ENCODE measurements at regions not wholly inside any gene's neighbourhood (a gene's known extent, or its start where the extent isn't known, plus 50 kb on each side); places are given as distances from the start of the nearest gene placed in this dataset.
A peak's percentile ranks its signal among the peaks of the same experiment; 100 is the strongest.
"Not testable (repeated sequence)": the region's sequence is repeated elsewhere in the genome, so short reads cannot be mapped to it uniquely, and the experiment has no call there.

GRCh38 chr21:22795644-22796043 is 1797.4 kb downstream of the NCAM2 start:
- no peak for DNase-seq

DNA sequence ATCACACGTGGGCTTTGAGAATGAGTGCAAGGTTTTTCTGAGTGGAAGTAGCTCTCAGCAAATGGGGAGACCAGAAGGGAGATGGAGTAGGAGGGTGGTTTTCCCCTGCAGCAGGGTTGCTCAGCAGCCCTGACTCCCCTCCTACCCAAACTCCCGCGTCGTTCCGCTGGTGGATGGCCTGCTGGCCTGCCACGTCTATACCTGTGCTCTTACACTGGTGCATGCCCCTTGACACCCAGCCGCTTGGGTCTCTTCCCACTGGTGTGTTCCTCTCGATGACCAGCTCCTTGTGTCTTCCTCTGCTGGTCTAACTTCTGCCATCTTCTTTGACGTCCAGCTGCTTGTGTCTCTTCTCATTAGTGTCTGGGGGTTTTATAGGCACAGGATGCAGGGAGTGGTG is 1797.9 kb downstream of the NCAM2 start:
- DNase-seq, result no peak

DNA sequence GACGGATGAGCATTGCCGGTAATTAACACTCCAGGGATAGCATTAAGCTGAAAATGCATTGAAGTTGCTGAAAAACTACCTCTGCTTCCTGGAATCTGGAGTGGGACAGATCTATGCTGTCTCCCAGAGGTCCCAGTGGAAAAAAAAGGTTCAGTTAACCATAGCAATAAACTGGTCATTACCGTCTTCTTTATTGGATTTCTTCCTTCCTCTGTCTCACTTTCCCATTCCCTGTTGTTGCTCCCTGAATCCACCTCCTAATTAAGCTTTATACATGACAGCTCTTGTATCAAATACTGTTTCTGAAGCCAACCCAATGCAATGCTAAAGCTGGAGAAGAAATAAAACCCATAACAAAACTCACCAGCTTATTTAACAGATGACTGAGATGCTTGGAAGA is 1805.9 kb downstream of the NCAM2 start:
- no peak for DNase-seq

DNA sequence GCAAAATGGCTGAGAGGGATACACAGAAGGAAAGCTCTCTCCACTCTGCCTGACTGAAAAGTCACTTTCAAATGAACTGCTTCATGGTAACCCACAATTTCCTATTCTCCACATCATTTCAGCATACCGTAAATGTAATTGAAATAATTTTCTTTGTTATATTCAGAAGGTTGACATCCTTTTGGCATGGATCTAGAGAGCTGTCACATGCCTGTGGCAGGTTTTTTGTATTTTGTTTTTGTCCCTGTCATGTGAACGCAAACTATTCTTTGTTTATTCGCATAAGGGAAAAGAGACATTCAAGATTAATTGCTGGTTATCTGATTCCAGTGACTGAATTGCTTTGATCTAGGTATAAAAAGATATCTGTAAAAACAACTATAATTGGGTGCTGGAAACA is 1808.1 kb downstream of the NCAM2 start:
- no peak for DNase-seq

GRCh38 chr21:22813201-22813600 is 1815.0 kb downstream of the NCAM2 start:
- DNase-seq, result no peak

DNA sequence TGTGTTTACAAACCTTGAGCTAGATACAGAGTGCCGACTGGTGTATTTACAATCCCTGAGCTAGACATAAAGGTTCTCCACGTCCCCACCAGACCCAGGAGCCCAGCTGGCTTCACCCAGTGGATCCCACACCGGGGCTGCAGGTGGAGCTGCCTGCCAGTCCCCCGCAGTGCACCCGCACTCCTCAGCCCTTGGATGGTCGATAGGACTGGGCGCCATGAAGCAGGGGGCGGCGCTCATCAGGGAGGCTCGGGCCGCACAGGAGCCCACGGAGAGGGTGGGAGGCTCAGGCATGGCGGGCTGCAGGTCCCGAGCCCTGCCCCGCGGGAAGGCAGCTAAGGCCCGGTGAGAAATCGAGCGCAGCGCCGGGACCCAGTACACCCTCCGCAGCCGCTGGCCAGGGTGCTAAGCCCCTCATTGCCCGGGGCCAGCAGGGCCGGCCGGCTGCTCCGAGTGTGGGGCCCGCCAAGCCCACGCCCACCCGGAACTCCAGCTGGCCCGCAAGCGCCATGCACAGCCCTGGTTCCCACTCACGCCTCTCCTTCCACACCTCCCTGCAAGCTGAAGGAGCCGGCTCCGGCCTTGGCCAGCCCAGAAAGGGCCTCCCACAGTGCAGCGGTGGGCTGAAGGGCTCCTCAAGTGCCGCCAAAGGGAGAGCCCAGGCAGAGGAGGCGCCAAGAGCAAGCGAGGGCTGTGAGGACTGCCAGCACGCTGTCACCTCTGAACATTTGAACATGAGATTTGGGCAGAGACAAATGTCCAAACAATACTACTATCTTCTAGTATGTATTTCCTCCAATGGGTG is 1820.7 kb downstream of the NCAM2 start:
- DNase-seq, result not testable (repeated sequence)

- no peak for DNase-seq
These were observed 1829.2 kb downstream of the NCAM2 start for GRCh38 chr21:22827422-22827821.

GRCh38 chr21:22842875-22843274 is 1844.7 kb downstream of the NCAM2 start:
- DNase-seq, result no peak

DNA sequence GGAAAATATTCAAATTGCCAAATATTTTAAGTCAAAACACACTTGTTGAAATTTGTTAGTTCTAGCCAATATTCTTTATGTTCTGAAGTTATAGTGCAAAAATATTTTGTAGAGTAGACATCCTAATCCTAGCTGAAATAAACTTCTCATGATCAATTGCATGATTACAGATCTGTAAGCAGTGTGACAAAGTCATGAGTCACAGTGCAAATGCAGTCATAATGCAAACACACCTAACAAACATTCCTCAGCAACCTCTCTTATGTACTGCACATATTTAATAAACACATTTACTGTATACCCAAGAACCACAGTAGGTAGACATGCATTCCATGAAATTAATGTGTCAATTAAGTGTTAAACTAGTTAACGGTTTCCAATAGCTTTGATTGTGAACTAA is 1857.4 kb downstream of the NCAM2 start:
- no peak for DNase-seq

DNA sequence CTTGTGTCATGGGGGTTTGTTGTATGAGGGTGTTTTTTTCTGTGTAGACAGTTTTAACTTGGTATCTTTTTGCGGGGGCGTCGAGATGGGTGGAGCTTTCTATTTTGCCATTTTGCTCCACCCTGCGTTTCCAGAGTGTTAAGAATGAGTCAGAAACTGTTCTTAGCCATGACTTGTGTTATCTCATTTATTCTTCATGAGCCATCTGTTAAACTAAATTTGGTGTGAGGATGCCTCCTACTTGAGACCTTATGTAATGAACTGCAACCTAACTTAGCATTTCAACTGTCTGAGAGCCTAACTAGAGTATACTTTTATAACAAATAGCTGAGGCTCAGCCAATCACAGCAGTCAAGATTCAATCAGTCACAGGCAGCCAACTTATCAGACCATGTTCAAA is 1873.5 kb downstream of the NCAM2 start:
- no peak for DNase-seq

DNA sequence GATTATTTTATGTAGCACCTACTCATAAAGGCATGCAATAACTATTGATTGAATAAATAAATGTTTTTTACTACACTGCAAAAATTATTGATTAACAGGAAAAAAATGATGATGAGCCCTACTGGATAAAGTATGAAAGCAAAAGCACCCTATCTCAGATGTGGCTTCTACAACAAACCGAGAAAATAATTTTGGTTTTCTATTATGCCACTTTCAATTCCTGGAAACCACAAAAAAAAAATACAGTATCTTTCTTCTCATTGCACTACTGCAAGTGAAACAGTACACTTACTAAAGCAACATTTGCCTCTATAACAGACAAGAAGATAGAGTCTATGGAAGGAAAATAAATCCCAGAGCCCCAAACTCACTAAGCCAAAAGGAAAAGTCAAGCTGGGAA is 1882.4 kb downstream of the NCAM2 start:
- DNase-seq, result no peak

DNA sequence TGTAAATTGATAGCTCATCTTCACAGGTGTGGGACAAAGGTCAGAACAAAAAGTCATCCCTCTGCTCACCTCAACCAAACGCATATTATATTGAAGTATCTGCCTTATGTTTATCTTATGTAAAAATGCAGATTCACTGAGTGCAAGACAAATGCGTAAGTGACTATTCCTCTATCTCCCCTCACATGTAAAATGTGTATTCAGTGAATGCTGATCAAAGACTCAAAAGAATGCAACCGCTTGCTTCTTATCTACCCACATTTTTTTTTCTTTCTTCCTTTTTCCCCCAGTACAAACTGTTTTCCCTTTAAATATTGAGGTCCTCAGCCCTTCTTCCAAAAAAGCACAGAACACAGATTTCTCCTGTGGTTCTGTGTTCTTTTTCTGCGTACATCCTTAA is 1882.9 kb downstream of the NCAM2 start:
- no peak for DNase-seq

- DNase-seq, result no peak
These were observed 1886.9 kb downstream of the NCAM2 start for GRCh38 chr21:22885079-22885478.

- no peak for DNase-seq
These were observed 1887.4 kb downstream of the NCAM2 start for GRCh38 chr21:22885614-22886013.

DNA sequence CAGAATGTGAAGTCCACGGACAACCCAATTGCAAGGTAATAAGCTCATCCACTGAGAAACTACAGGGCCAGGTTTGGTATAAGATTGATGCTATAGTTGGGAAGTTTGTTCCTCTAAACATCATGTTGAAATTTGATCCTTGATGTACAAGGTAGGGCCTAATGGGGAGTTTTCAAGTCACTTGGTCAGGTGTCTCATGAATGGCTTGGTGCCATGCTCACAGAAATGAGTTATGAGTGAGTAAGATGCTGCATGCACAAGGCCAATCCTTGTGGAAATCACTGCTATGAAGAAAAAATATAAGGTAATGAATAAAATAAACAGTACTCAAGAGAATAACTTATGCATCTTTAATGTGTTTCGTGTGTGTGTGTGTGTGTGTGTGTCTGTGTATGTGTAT is 1891.2 kb downstream of the NCAM2 start:
- no peak for DNase-seq

- DNase-seq, result no peak
These were observed 1892.4 kb downstream of the NCAM2 start for GRCh38 chr21:22890656-22891055.

DNA sequence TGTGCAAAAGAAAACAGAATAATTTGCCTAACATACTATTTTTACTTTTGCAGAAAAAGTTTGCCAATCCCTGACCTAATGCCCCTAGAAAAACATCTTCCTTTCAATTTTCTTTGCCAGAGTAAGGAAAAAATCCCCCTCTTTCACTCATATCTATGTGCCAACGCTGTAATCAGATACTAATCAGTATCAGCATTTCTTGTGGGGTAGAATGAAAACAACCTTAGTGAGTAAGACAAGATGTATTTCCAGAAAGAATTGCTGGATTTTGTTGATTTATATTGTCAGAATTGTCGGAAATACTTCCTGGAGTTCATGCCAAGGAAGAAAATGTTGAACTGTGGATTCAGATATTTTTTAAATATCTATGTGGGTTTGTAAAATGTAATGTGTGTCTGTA is 1893.8 kb downstream of the NCAM2 start:
- DNase-seq, result no peak

- DNase-seq, result no peak
These were observed 1894.5 kb downstream of the NCAM2 start for GRCh38 chr21:22892740-22893139.

DNA sequence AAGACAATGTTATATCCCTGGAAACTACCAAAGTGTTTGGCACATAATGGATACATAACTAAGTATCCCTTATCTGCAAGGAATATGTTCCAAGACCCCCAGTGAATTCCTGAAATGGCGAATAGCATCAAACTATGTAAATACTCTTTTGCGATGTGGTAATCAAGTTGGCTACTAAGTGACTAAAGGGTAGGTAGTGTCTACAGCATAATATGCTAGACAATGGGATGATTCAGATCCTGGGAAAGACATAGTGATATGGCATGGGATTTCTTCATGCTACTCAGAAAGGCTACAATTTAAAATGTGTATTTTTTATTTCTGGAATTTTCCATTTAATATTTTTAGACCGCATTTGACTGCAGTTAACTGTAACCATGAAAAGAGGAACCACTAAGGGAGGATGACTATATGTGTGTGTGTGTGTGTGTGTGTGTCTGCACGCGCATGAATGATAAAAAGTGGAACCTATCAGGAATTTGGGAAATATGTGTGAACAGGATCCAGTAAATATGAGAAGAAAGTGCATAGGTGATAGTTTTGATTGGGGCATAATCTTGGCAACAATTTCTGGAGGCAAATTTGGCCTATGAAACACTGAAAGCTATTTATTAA is 1899.9 kb downstream of the NCAM2 start:
- DNase-seq, result peak; percentile 1 to 20 (median 6)

DNA sequence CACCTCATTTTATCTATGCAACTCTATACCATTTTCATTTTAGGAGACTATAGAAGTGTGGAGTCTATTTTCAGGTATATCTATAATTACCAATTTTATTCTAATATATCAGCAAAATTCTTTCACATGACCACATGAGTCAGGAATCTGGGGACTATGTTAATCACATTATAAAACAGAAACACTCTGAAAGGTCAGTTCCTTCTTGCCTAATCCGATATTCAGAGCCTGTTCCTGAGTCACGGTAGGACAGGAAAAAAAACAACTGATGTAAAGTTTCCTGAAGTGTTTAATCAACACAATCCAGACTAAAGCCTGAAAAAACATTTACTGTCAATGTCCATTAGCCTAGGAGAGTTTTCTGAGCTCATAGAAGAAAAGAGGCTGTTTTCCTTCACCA is 1902.3 kb downstream of the NCAM2 start:
- peak in 2 of 3 donors; percentile 7 to 36 for DNase-seq

GRCh38 chr21:22903851-22904250 is 1905.6 kb downstream of the NCAM2 start:
- DNase-seq, result no peak

DNA sequence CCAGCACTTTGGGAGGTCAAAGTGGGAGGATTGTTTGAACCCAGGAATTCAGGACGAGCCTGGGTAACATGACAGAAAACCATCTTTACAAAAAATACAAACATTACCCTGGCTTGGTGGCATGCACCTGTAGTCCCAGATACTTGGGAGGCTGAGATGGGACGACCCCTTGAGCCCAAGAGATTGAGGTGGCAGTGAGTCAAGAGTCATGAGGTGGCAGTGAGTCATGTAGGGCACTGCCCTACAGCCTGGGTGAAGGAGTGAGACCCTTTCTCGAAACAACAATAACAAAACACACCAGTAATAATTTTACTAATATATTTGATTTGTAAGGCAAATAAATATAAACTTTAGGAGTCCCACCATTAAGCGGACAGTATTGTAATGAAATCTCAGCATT is 1906.2 kb downstream of the NCAM2 start:
- no peak for DNase-seq

- DNase-seq, result no peak
These were observed 1926.8 kb downstream of the NCAM2 start for GRCh38 chr21:22925032-22925431.

DNA sequence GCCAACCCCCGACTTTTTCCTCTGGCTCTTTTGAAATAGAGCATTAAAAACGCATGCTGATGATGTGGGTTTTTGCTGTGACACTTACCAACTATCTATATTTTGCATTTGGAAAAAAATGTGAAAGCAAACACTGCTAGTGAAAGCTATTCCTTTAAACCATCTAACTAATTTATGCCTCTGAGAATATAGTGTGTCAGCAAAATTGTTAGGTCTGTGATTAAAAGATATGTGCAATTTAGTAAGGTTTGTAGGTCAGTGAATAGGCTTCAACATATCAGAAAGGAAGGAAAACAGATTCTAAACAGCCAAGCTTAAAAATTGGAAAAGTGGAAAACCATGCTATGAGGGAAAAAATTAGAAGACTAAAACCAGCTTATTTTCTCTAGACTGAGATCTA is 1929.3 kb downstream of the NCAM2 start:
- DNase-seq, result no peak
